H1 (cell line): ENCODE measurements at regions not wholly inside any gene's neighbourhood (a gene's known extent, or its start where the extent isn't known, plus 50 kb on each side); places are given as distances from the start of the nearest gene placed in this dataset.

Experiments
- CTCF ChIA-PET: fragments of 300-600 bp; sonication (Branson Sonifier 250); formaldehyde crosslinking; loops from one replicate; lab custom pipeline; 2021; ENCODE audit not compliant: partially characterized antibody; lab: Charles Lee
- POLR2A ChIA-PET: fragments of 300-600 bp; sonication (Branson Sonifier 250); formaldehyde crosslinking; loops from one replicate; lab custom pipeline; 2021; ENCODE audit warnings: inconsistent platforms; ENCODE audit not compliant: partially characterized antibody; lab: Charles Lee
- DNase-seq, 2 experiments: peaks; one replicate each; pipeline versions ENCODE4 v3.0.0 to v3.0.0-alpha.2; 2010 to 2022; ENCODE audit warnings: low spot score in 2 of 2, low read depth in 1 of 2, mixed read lengths in 1 of 2
- FAIRE-seq: peaks from 2 replicates; lab custom pipeline; 2011; peaks lifted over from hg19 to GRCh38; lab: Jason Lieb, UNC
- H2AFZ ChIP-seq: 2 replicates; pipeline ENCODE4 v1.8.1; 2012; ENCODE audit warnings: low read length, inconsistent platforms
- H2AK5ac ChIP-seq: 2 replicates; pipeline ENCODE4 v1.6.1; 2013; ENCODE audit warnings: low read depth, low read length
- H2BK120ac ChIP-seq: replicated peaks from 2 replicates; pipeline ENCODE3; 2013; ENCODE audit warnings: low read depth, low read length, inconsistent platforms
- H2BK12ac ChIP-seq: 2 replicates; pipeline ENCODE4 v1.6.1; 2013; ENCODE audit warnings: low read depth, low read length
- H2BK15ac ChIP-seq: 2 replicates; pipeline ENCODE4 v1.6.1; 2013; ENCODE audit warnings: low read length
- H2BK20ac ChIP-seq: 2 replicates; pipeline ENCODE4 v1.6.1; 2013; ENCODE audit warnings: low read length
- H2BK5ac ChIP-seq: 2 replicates; pipeline ENCODE4 v1.6.1; 2013; ENCODE audit warnings: low read depth, low read length
- H3K14ac ChIP-seq: 2 replicates; pipeline ENCODE4 v1.6.1; 2013; ENCODE audit warnings: inconsistent platforms; ENCODE audit not compliant: insufficient read length
- H3K18ac ChIP-seq: 2 replicates; pipeline ENCODE4 v1.6.1; 2013; ENCODE audit warnings: low read length; ENCODE audit errors: extremely low read depth
- H3K23ac ChIP-seq: 2 replicates; pipeline ENCODE4 v1.6.1; 2013; ENCODE audit warnings: inconsistent platforms; ENCODE audit not compliant: insufficient read length
- H3K23me2 ChIP-seq: 2 replicates; pipeline ENCODE4 v1.6.1; 2013; ENCODE audit warnings: low read depth, low read length
- H3K27ac ChIP-seq: 2 replicates; pipeline ENCODE4 v1.6.1; 2011; ENCODE audit warnings: low read depth, low read length, inconsistent platforms
- H3K27me3 ChIP-seq, 4 experiments: replicated peaks in 1 of 4; 1 replicate in 1 of 4; 2 replicates in 3 of 4; pipeline versions ENCODE4 v1.6.1 to v1.8.1; 2011 to 2013; ENCODE audit warnings: low read length in 3 of 4, mild to moderate bottlenecking in 3 of 4, inconsistent platforms in 2 of 4, mixed read lengths in 2 of 4, moderate library complexity in 1 of 4; ENCODE audit not compliant: control insufficient read depth in 3 of 4, insufficient read depth in 3 of 4; ENCODE audit errors: extremely low read depth in 1 of 4
- H3K36me3 ChIP-seq, 4 experiments: 2 replicates each; pipeline versions ENCODE4 v1.6.1 to v1.8.1; 2011 to 2013; ENCODE audit warnings: mild to moderate bottlenecking in 4 of 4, low read length in 3 of 4, moderate library complexity in 2 of 4, control low read depth in 1 of 4, inconsistent platforms in 1 of 4; ENCODE audit not compliant: insufficient read depth in 4 of 4, control insufficient read depth in 2 of 4
- H3K4ac ChIP-seq: replicated peaks from 2 replicates; pipeline ENCODE3; 2013; ENCODE audit warnings: low read length, low read depth, mixed read lengths, inconsistent platforms; ENCODE audit not compliant: insufficient read length
- H3K4me1 ChIP-seq, 4 experiments: replicated peaks in 1 of 4; 1 replicate in 1 of 4; 2 replicates in 3 of 4; pipeline versions ENCODE4 v1.6.1 to v1.8.1; 2011 to 2013; ENCODE audit warnings: low read length in 3 of 4, inconsistent platforms in 2 of 4, mixed read lengths in 1 of 4; ENCODE audit not compliant: insufficient read depth in 4 of 4, control insufficient read depth in 3 of 4
- H3K4me2 ChIP-seq, 2 experiments: 2 replicates each; pipeline versions ENCODE4 v1.6.1 to v1.8.1; 2011 to 2013; ENCODE audit warnings: low read depth in 2 of 2, low read length in 2 of 2, control low read depth in 1 of 2, inconsistent platforms in 1 of 2, mild to moderate bottlenecking in 1 of 2; ENCODE audit not compliant: insufficient read depth in 1 of 2
- H3K4me3 ChIP-seq, 4 experiments: fragments of 200-600, 300-600 bp in 1 of 4; sonication (generic), shearing (Covaris generic), sonication (Bioruptor Twin) in 1 of 4; 2 replicates each; pipeline versions ENCODE4 v1.5.1 to v1.8.1; 2011 to 2016; ENCODE audit warnings: low read length in 4 of 4, low read depth in 3 of 4, control low read depth in 2 of 4, inconsistent platforms in 2 of 4, mild to moderate bottlenecking in 2 of 4, mixed read lengths in 1 of 4, moderate library complexity in 1 of 4; ENCODE audit not compliant: insufficient read depth in 2 of 4; ENCODE audit errors: extremely low read depth in 1 of 4
- H3K56ac ChIP-seq: replicated peaks from 2 replicates; pipeline ENCODE3; 2013; ENCODE audit warnings: low read depth, mild to moderate bottlenecking, mixed read lengths, low read length, inconsistent platforms; ENCODE audit not compliant: insufficient read length
- H3K79me1 ChIP-seq: 2 replicates; pipeline ENCODE4 v1.6.1; 2013; ENCODE audit warnings: low read depth, low read length, control low read depth
- H3K79me2 ChIP-seq, 2 experiments: 2 replicates each; pipeline versions ENCODE4 v1.6.1 to v1.8.1; 2012 to 2013; ENCODE audit warnings: low read length in 2 of 2, mild to moderate bottlenecking in 2 of 2, inconsistent platforms in 1 of 2; ENCODE audit not compliant: insufficient read depth in 2 of 2, control insufficient read depth in 1 of 2
- H3K9ac ChIP-seq, 4 experiments: replicated peaks in 1 of 4; 1 replicate in 1 of 4; 2 replicates in 3 of 4; pipeline versions ENCODE4 v1.6.1 to v1.8.1; 2011 to 2013; ENCODE audit warnings: low read depth in 3 of 4, low read length in 3 of 4, control low read depth in 2 of 4, mild to moderate bottlenecking in 2 of 4, moderate library complexity in 2 of 4, inconsistent platforms in 1 of 4; ENCODE audit errors: extremely low read depth in 1 of 4
- H3K9me3 ChIP-seq, 2 experiments: 2 replicates each; pipeline versions ENCODE4 v1.6.1 to v1.8.1; 2012 to 2013; ENCODE audit warnings: mild to moderate bottlenecking in 2 of 2, moderate library complexity in 2 of 2, control low read depth in 1 of 2, inconsistent platforms in 1 of 2, low read depth in 1 of 2, low read length in 1 of 2, mixed read lengths in 1 of 2; ENCODE audit not compliant: insufficient read depth in 2 of 2
- H4K20me1 ChIP-seq, 2 experiments: replicated peaks in 1 of 2; 2 replicates each; pipeline versions ENCODE3 to v1.8.1; 2011 to 2013; ENCODE audit warnings: inconsistent platforms in 2 of 2, low read length in 2 of 2, mild to moderate bottlenecking in 1 of 2; ENCODE audit not compliant: insufficient read depth in 2 of 2, control insufficient read depth in 1 of 2
- H4K5ac ChIP-seq: 2 replicates; pipeline ENCODE4 v1.6.1; 2013; ENCODE audit warnings: low read length, low read depth, mixed read lengths, inconsistent platforms; ENCODE audit not compliant: insufficient read length
- H4K8ac ChIP-seq: 2 replicates; pipeline ENCODE4 v1.8.0; 2013; ENCODE audit warnings: mild to moderate bottlenecking, moderate library complexity, low read length, inconsistent platforms; ENCODE audit not compliant: insufficient read depth; ENCODE audit errors: extremely low read depth
- H4K91ac ChIP-seq: replicated peaks from 2 replicates; pipeline ENCODE3; 2013; ENCODE audit warnings: low read length, mixed read lengths, inconsistent platforms; ENCODE audit not compliant: insufficient read length
- HDAC2 ChIP-seq, 2 experiments: fragments of 300-600 bp in 1 of 2; sonication (generic) in 1 of 2; IDR thresholded peaks; 2 replicates each; pipeline ENCODE4 v1.6.1; 2011 to 2012; ENCODE audit warnings: low read depth in 2 of 2, low read length in 2 of 2, mild to moderate bottlenecking in 2 of 2, moderate library complexity in 2 of 2, borderline replicate concordance in 1 of 2, inconsistent platforms in 1 of 2
- MAX ChIP-seq: IDR thresholded peaks from 2 replicates; pipeline ENCODE4 v1.6.1; 2012; ENCODE audit warnings: inconsistent platforms
- PHF8 ChIP-seq: fragments of 200-600 bp; sonication (generic); conservative IDR thresholded peaks from 2 replicates; pipeline ENCODE4 v1.7.1; 2012; ENCODE audit warnings: low read depth, mild to moderate bottlenecking, inconsistent platforms, low read length, moderate library complexity
- POLR2AphosphoS5 ChIP-seq: IDR thresholded peaks from 2 replicates; pipeline ENCODE4 v1.6.1; 2011; ENCODE audit warnings: low read depth, low read length
- RXRA ChIP-seq: IDR thresholded peaks from 2 replicates; pipeline ENCODE4 v1.6.1; 2011; ENCODE audit warnings: low read depth, mild to moderate bottlenecking, low read length, moderate library complexity; ENCODE audit not compliant: insufficient read depth
- YY1 ChIP-seq: IDR thresholded peaks from 2 replicates; pipeline ENCODE4 v1.6.1; 2011; ENCODE audit warnings: low read depth, mild to moderate bottlenecking, low read length
- WGBS, 2 experiments: shearing (Covaris generic) in 1 of 2; methylation state at CpG; one replicate each; pipeline versions ENCODE4 v1.1.6 to v1.1.7; 2013 to 2015; ENCODE audit warnings: low lambda C conversion rate in 2 of 2, mixed read lengths in 2 of 2, inconsistent platforms in 1 of 2, low coverage in 1 of 2, missing lambda C conversion rate in 1 of 2; ENCODE audit not compliant: insufficient replicate concordance in 2 of 2, insufficient coverage in 1 of 2, insufficient read length in 1 of 2; ENCODE audit errors: extremely low coverage in 1 of 2, missing lambda C conversion rate in 1 of 2; 5-methylcytosine and 5-hydroxymethylcytosine counted together

GRCh38 chr4:79148369-79148768 is 177.5 kb downstream of the NAA11 start:
- no peak overlapping the region for H2BK15ac ChIP-seq
- H3K9me3 ChIP-seq = no peaks in the 10 kb centered on the region; a peak in 1 of 4 replicates
- WGBS, 2 experiments = 89% methylated on average over 2 of the region's 2 CpGs; no CpG with 5 or more reads in 1 of the 2 experiments
- POLR2A ChIA-PET = no interaction called here
- no peak overlapping the region for H3K23ac ChIP-seq
- H3K4ac ChIP-seq = no peak overlapping the region
- no peak overlapping the region for H3K9ac ChIP-seq
- TF ChIP-seq POLR2AphosphoS5 (no peak), HDAC2 (IDR thresholded peaks at IDR 0.05; ENCODE audit: borderline replicate concordance in 1 of 2, low read depth in 2 of 2, low read length in 2 of 2) (no peak), PHF8 (no peak), YY1 (no peak), MAX (no peak), RXRA (no peak)
- FAIRE-seq (no peak), DNase-seq (no peak)
- H3K4me2 ChIP-seq = no peak overlapping the region
- no peak overlapping the region for H2BK20ac ChIP-seq
- no peaks in the 10 kb centered on the region for H3K4me1 ChIP-seq
- no peak overlapping the region for H4K91ac ChIP-seq
- H3K4me3 ChIP-seq = no peak overlapping the region
- no peak overlapping the region for H3K56ac ChIP-seq
- no peaks in the 10 kb centered on the region for H4K20me1 ChIP-seq
- no peak overlapping the region for H3K18ac ChIP-seq
- H2AK5ac ChIP-seq = no peak overlapping the region
- no peak overlapping the region for H3K27ac ChIP-seq
- no peaks in the 10 kb centered on the region for H3K23me2 ChIP-seq
- no peak overlapping the region for H2BK12ac ChIP-seq
- no peak overlapping the region for H3K14ac ChIP-seq
- H3K79me2 ChIP-seq = no peaks in the 10 kb centered on the region
- no peak overlapping the region for H4K5ac ChIP-seq
- no peak overlapping the region for H2BK5ac ChIP-seq
- no peak overlapping the region for H2BK120ac ChIP-seq
- H3K36me3 ChIP-seq = no peaks in the 10 kb centered on the region
- H4K8ac ChIP-seq = no peak overlapping the region
- CTCF ChIA-PET = no interaction called here
- no peaks in the 10 kb centered on the region for H3K27me3 ChIP-seq
- no peak overlapping the region for H2AFZ ChIP-seq
- H3K79me1 ChIP-seq = no peaks in the 10 kb centered on the region
